ENCODE measurements at regions not wholly inside any gene's neighbourhood (a gene's known extent, or its start where the extent isn't known, plus 50 kb on each side); places are given as distances from the start of the nearest gene placed in this dataset.

DNA sequence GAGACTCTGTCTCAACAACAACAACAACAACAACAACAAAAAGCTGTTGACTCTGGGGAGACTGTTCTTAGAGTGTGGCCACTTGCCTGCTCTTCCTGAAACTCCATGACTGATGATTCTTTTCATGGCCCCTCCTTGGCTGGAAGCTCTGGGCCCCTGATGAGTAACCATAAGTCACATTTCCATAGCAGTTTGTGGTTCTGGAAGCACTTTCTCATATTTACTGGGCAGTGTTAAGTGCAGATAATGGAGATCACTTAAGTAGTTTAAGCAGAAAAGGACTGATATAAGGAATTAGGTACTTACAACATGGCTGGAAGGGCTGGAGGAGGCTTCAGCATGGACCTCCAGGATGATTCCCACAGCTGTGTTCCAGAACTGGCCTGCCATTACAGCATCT, 147.3 kb upstream of the DLX2 start:
- ATAC-seq, result peak; percentile 24; the same call in 2 of the 3 replicates
- TF ChIP-seq CSDC2 (CRISPR knock-in tag; IDR thresholded peaks at IDR 0.05), result no peak
- TF ChIP-seq TOX (CRISPR knock-in tag; IDR thresholded peaks at IDR 0.05; ENCODE audit: borderline replicate concordance), result no peak
- TF ChIP-seq, protein P1, sequence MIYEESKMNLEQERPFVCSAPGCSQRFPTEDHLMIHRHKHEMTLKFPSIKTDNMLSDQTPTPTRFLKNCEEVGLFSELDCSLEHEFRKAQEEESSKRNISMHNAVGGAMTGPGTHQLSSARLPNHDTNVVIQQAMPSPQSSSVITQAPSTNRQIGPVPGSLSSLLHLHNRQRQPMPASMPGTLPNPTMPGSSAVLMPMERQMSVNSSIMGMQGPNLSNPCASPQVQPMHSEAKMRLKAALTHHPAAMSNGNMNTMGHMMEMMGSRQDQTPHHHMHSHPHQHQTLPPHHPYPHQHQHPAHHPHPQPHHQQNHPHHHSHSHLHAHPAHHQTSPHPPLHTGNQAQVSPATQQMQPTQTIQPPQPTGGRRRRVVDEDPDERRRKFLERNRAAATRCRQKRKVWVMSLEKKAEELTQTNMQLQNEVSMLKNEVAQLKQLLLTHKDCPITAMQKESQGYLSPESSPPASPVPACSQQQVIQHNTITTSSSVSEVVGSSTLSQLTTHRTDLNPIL (CRISPR knock-in tag; IDR thresholded peaks at IDR 0.05; ENCODE audit: low read depth), result no peak
- no peak for TF ChIP-seq PPARA (CRISPR knock-in tag; IDR thresholded peaks at IDR 0.05; ENCODE audit: borderline replicate concordance)
- no peak for TF ChIP-seq ZFP30 (CRISPR knock-in tag; IDR thresholded peaks at IDR 0.05)
- no peak for TF ChIP-seq GLIS3 (CRISPR knock-in tag; IDR thresholded peaks at IDR 0.05)

DNA sequence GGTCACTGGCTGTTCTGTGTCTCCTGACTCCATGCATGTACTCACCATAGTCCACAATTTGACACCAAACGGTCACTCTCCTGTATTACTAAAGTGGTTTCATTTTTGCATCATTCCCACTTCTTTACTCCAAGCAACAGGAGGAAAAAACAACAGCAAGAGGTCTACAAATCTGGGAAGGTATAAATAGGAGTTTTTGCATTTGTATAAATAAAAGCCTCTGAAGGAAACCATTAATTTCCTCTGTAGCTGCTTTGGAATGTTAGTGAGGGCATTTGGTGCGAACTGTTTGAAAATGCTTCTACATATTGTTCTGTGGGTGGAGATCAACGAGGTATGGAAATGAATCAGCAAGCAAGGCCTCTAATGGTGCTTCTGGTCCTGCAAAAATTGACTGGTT, 148.5 kb upstream of the DLX2 start:
- no peak for TF ChIP-seq GLIS3 (CRISPR knock-in tag; IDR thresholded peaks at IDR 0.05)
- no peak for TF ChIP-seq ZNF8 (CRISPR knock-in tag; IDR thresholded peaks at IDR 0.05)
- TF ChIP-seq PPARA (CRISPR knock-in tag; IDR thresholded peaks at IDR 0.05; ENCODE audit: borderline replicate concordance), result no peak
- TF ChIP-seq, protein P2, sequence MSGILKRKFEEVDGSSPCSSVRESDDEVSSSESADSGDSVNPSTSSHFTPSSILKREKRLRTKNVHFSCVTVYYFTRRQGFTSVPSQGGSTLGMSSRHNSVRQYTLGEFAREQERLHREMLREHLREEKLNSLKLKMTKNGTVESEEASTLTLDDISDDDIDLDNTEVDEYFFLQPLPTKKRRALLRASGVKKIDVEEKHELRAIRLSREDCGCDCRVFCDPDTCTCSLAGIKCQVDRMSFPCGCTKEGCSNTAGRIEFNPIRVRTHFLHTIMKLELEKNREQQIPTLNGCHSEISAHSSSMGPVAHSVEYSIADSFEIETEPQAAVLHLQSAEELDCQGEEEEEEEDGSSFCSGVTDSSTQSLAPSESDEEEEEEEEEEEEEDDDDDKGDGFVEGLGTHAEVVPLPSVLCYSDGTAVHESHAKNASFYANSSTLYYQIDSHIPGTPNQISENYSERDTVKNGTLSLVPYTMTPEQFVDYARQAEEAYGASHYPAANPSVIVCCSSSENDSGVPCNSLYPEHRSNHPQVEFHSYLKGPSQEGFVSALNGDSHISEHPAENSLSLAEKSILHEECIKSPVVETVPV (CRISPR knock-in tag; IDR thresholded peaks at IDR 0.05), result no peak
- TF ChIP-seq ARNTL (CRISPR knock-in tag; IDR thresholded peaks at IDR 0.05; ENCODE audit: borderline replicate concordance, low read depth), result no peak
- TF ChIP-seq ZNF565 (CRISPR knock-in tag; conservative IDR thresholded peaks at IDR 0.05; ENCODE audit: low read depth), result no peak
- no peak for TF ChIP-seq TCF4 (CRISPR knock-in tag; IDR thresholded peaks at IDR 0.05; ENCODE audit: borderline replicate concordance)
- no peak for TF ChIP-seq ZFP3 (CRISPR knock-in tag; IDR thresholded peaks at IDR 0.05)
- TF ChIP-seq ZFP30 (CRISPR knock-in tag; IDR thresholded peaks at IDR 0.05), result no peak
- TF ChIP-seq, protein P3, sequence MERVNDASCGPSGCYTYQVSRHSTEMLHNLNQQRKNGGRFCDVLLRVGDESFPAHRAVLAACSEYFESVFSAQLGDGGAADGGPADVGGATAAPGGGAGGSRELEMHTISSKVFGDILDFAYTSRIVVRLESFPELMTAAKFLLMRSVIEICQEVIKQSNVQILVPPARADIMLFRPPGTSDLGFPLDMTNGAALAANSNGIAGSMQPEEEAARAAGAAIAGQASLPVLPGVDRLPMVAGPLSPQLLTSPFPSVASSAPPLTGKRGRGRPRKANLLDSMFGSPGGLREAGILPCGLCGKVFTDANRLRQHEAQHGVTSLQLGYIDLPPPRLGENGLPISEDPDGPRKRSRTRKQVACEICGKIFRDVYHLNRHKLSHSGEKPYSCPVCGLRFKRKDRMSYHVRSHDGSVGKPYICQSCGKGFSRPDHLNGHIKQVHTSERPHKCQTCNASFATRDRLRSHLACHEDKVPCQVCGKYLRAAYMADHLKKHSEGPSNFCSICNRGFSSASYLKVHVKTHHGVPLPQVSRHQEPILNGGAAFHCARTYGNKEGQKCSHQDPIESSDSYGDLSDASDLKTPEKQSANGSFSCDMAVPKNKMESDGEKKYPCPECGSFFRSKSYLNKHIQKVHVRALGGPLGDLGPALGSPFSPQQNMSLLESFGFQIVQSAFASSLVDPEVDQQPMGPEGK (CRISPR knock-in tag; IDR thresholded peaks at IDR 0.05; ENCODE audit: borderline replicate concordance), result no peak
- no peak for TF ChIP-seq ZC3H10 (CRISPR knock-in tag; IDR thresholded peaks at IDR 0.05)
- no peak for TF ChIP-seq BACH2 (CRISPR knock-in tag; IDR thresholded peaks at IDR 0.05; ENCODE audit: borderline replicate concordance)
- TF ChIP-seq, protein P4, sequence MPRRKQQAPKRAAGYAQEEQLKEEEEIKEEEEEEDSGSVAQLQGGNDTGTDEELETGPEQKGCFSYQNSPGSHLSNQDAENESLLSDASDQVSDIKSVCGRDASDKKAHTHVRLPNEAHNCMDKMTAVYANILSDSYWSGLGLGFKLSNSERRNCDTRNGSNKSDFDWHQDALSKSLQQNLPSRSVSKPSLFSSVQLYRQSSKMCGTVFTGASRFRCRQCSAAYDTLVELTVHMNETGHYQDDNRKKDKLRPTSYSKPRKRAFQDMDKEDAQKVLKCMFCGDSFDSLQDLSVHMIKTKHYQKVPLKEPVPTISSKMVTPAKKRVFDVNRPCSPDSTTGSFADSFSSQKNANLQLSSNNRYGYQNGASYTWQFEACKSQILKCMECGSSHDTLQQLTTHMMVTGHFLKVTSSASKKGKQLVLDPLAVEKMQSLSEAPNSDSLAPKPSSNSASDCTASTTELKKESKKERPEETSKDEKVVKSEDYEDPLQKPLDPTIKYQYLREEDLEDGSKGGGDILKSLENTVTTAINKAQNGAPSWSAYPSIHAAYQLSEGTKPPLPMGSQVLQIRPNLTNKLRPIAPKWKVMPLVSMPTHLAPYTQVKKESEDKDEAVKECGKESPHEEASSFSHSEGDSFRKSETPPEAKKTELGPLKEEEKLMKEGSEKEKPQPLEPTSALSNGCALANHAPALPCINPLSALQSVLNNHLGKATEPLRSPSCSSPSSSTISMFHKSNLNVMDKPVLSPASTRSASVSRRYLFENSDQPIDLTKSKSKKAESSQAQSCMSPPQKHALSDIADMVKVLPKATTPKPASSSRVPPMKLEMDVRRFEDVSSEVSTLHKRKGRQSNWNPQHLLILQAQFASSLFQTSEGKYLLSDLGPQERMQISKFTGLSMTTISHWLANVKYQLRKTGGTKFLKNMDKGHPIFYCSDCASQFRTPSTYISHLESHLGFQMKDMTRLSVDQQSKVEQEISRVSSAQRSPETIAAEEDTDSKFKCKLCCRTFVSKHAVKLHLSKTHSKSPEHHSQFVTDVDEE (CRISPR knock-in tag; IDR thresholded peaks at IDR 0.05), result no peak
- TF ChIP-seq ISL1 (CRISPR knock-in tag; IDR thresholded peaks at IDR 0.05), result no peak
- no peak for TF ChIP-seq ESRRG (CRISPR knock-in tag; IDR thresholded peaks at IDR 0.05)
- TF ChIP-seq, protein P1 (CRISPR knock-in tag; IDR thresholded peaks at IDR 0.05; ENCODE audit: low read depth), result no peak
- no peak for TF ChIP-seq ZNF70 (CRISPR knock-in tag; IDR thresholded peaks at IDR 0.05)
- no peak for TF ChIP-seq RARB (CRISPR knock-in tag; IDR thresholded peaks at IDR 0.05)
- TF ChIP-seq TOX (CRISPR knock-in tag; IDR thresholded peaks at IDR 0.05; ENCODE audit: borderline replicate concordance), result no peak
- ATAC-seq, result no peak

DNA sequence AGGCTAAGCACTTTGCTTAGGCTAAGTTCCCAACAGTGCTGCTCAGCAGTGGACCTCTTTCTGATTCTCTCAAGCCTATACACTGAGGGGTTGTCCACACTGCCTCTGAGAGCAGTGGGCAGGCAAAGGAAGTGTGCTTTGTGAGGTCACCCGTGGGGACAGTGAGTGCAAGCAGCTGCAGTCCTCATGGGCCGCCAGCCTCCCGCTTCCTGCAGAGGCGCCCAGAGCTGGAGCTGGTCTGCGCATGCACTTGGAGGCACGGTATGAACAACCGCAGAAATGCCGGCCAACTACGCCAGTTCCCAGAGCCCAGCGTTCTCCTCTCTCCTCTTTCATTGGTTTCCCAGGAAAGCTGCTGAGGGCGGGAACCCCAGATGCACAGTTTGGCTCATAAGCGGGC, 149.5 kb upstream of the DLX2 start:
- ATAC-seq, result no peak
- TF ChIP-seq GLIS3 (CRISPR knock-in tag; IDR thresholded peaks at IDR 0.05), result no peak
- no peak for TF ChIP-seq ZNF8 (CRISPR knock-in tag; IDR thresholded peaks at IDR 0.05)
- no peak for TF ChIP-seq TCF4 (CRISPR knock-in tag; IDR thresholded peaks at IDR 0.05; ENCODE audit: borderline replicate concordance)
- TF ChIP-seq, protein P5, sequence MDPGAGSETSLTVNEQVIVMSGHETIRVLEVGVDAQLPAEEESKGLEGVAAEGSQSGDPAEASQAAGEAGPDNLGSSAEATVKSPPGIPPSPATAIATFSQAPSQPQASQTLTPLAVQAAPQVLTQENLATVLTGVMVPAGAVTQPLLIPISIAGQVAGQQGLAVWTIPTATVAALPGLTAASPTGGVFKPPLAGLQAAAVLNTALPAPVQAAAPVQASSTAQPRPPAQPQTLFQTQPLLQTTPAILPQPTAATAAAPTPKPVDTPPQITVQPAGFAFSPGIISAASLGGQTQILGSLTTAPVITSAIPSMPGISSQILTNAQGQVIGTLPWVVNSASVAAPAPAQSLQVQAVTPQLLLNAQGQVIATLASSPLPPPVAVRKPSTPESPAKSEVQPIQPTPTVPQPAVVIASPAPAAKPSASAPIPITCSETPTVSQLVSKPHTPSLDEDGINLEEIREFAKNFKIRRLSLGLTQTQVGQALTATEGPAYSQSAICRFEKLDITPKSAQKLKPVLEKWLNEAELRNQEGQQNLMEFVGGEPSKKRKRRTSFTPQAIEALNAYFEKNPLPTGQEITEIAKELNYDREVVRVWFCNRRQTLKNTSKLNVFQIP (CRISPR knock-in tag; IDR thresholded peaks at IDR 0.05; ENCODE audit: borderline replicate concordance, low read depth), result no peak
- TF ChIP-seq ZFP3 (CRISPR knock-in tag; IDR thresholded peaks at IDR 0.05), result no peak
- TF ChIP-seq ZNF70 (CRISPR knock-in tag; IDR thresholded peaks at IDR 0.05), result no peak
- no peak for TF ChIP-seq PPARA (CRISPR knock-in tag; IDR thresholded peaks at IDR 0.05; ENCODE audit: borderline replicate concordance)
- TF ChIP-seq, protein P3 (CRISPR knock-in tag; IDR thresholded peaks at IDR 0.05; ENCODE audit: borderline replicate concordance), result no peak
- TF ChIP-seq TOX (CRISPR knock-in tag; IDR thresholded peaks at IDR 0.05; ENCODE audit: borderline replicate concordance), result no peak
- TF ChIP-seq ZNF565 (CRISPR knock-in tag; conservative IDR thresholded peaks at IDR 0.05; ENCODE audit: low read depth), result no peak
- TF ChIP-seq, protein P2 (CRISPR knock-in tag; IDR thresholded peaks at IDR 0.05), result no peak
- TF ChIP-seq CSDC2 (CRISPR knock-in tag; IDR thresholded peaks at IDR 0.05), result no peak
- no peak for TF ChIP-seq OSR1 (CRISPR knock-in tag; IDR thresholded peaks at IDR 0.05)
- TF ChIP-seq BACH2 (CRISPR knock-in tag; IDR thresholded peaks at IDR 0.05; ENCODE audit: borderline replicate concordance), result no peak

Data from SK-N-SH treated with all-trans-retinoic acid at 6 μM for 48 hours (cell line).